GM12891 (cell line): ENCODE measurements at regions not wholly inside any gene's neighbourhood (a gene's known extent, or its start where the extent isn't known, plus 50 kb on each side); places are given as distances from the start of the nearest gene placed in this dataset.

ENCODE experiments used
- PAX5 ChIP-seq: IDR thresholded peaks from 2 replicates; pipeline ENCODE4 v1.6.1; 2011; ENCODE audit warnings: low read length, moderate library complexity, mild to moderate bottlenecking; ENCODE audit not compliant: insufficient read depth, severe bottlenecking
- POLR2A ChIP-seq: IDR thresholded peaks from 2 replicates; pipeline ENCODE4 v1.6.1; 2011; ENCODE audit warnings: low read depth, low read length, control low read depth
- POLR2AphosphoS5 ChIP-seq: IDR thresholded peaks from 2 replicates; pipeline ENCODE4 v1.6.1; 2011; ENCODE audit warnings: low read depth, low read length, control low read depth
- SPI1 ChIP-seq: IDR thresholded peaks from 2 replicates; pipeline ENCODE4 v1.6.1; 2011; ENCODE audit warnings: low read depth, low read length, control low read depth
- TAF1 ChIP-seq: IDR thresholded peaks from 2 replicates; pipeline ENCODE4 v1.6.1; 2011; ENCODE audit warnings: low read depth, low read length, control low read depth

GRCh38 chr18:44246001-44246400 lies 434.7 kb upstream of the SETBP1 start:
- no peak for TF ChIP-seq TAF1
- no peak for TF ChIP-seq POLR2A
- TF ChIP-seq POLR2AphosphoS5 = no peak
- TF ChIP-seq SPI1 = no peak
- no peak for TF ChIP-seq PAX5
